Pons (tissue), 1 donor: ENCODE measurements at regions not wholly inside any gene's neighbourhood (a gene's known extent, or its start where the extent isn't known, plus 50 kb on each side); places are given as distances from the start of the nearest gene placed in this dataset.
"Not testable (repeated sequence)": the region's sequence is repeated elsewhere in the genome, so short reads cannot be mapped to it uniquely, and the experiment has no call there.

ENCODE experiments used
- DNase-seq: peaks from one replicate; pipeline ENCODE4 v3.0.0-alpha.2; 2016; ENCODE audit warnings: low spot score

- no peak for DNase-seq
These were observed 184.9 kb upstream of the RAB6C start for GRCh38 chr2:129794540-129794939.

- no peak for DNase-seq
These were observed 183.2 kb upstream of the RAB6C start for GRCh38 chr2:129796225-129796624.

- no peak for DNase-seq
These were observed 182.5 kb upstream of the RAB6C start for GRCh38 chr2:129796801-129797488.

GRCh38 chr2:129797489-129798300, 181.8 kb upstream of the RAB6C start:
- DNase-seq, result no peak

GRCh38 chr2:129798301-129798581, 181.2 kb upstream of the RAB6C start:
- DNase-seq, result no peak

- no peak for DNase-seq
These were observed 180.8 kb upstream of the RAB6C start for GRCh38 chr2:129798626-129799025.

- no peak for DNase-seq
These were observed 180.2 kb upstream of the RAB6C start for GRCh38 chr2:129799036-129799958.

GRCh38 chr2:129800285-129800684, 179.2 kb upstream of the RAB6C start:
- DNase-seq, result no peak

- no peak for DNase-seq
These were observed 178.8 kb upstream of the RAB6C start for GRCh38 chr2:129800686-129801085.

GRCh38 chr2:129801575-129801974, 177.9 kb upstream of the RAB6C start:
- no peak for DNase-seq

GRCh38 chr2:129802290-129802689, 177.2 kb upstream of the RAB6C start:
- no peak for DNase-seq

GRCh38 chr2:129803032-129803431, 176.4 kb upstream of the RAB6C start:
- no peak for DNase-seq

- no peak for DNase-seq
These were observed 175.6 kb upstream of the RAB6C start for GRCh38 chr2:129803871-129804270.

- DNase-seq, result no peak
These were observed 173.6 kb upstream of the RAB6C start for GRCh38 chr2:129805899-129806298.

GRCh38 chr2:129806317-129806716, 173.1 kb upstream of the RAB6C start:
- DNase-seq, result no peak

GRCh38 chr2:129806990-129807389, 172.5 kb upstream of the RAB6C start:
- no peak for DNase-seq

- DNase-seq, result not testable (repeated sequence)
These were observed 171.7 kb upstream of the RAB6C start for GRCh38 chr2:129807642-129808338.

- DNase-seq, result no peak
These were observed 168.9 kb upstream of the RAB6C start for GRCh38 chr2:129810521-129810920.

GRCh38 chr2:129812071-129812470, 167.4 kb upstream of the RAB6C start:
- peak; percentile 90 for DNase-seq

GRCh38 chr2:129812654-129813053, 166.8 kb upstream of the RAB6C start:
- no peak for DNase-seq

GRCh38 chr2:129813404-129813803, 166.1 kb upstream of the RAB6C start:
- DNase-seq, result no peak
